NCI-H510A (cell line): ENCODE measurements at regions not wholly inside any gene's neighbourhood (a gene's known extent, or its start where the extent isn't known, plus 50 kb on each side); places are given as distances from the start of the nearest gene placed in this dataset.
"Not testable (repeated sequence)": the region's sequence is repeated elsewhere in the genome, so short reads cannot be mapped to it uniquely, and the experiment has no call there.

Experiments used
- DNase-seq: peaks from one replicate; lab custom pipeline; 2025; lab: John Stamatoyannopoulos, UW

DNA sequence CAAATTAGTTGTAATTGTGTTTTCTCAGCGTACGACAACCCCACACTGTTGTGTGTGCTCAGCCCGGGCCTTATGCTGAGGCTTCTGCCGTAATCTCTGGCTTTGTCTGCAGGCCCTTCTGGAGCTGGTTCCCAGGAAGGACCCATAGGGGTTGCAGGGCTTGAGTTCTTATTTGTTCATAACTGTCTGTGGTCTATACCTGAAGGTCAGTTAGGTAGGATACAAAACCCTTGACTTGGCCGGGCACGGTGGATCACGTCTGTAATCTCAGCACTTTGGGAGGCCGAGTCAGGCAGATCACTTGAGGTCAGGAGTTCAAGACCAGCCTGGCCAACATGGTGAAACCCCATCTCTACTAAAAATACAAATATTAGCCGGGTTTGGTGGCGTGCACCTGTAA, 1010.2 kb downstream of the BRD1 start:
- DNase-seq: not testable (repeated sequence)

GRCh38 chr22:48811885-48812284, 1015.8 kb downstream of the BRD1 start:
- DNase-seq: peak; percentile 42

GRCh38 chr22:48808038-48808960, 1019.4 kb downstream of the BRD1 start:
- DNase-seq: no peak

GRCh38 chr22:48807155-48807554, 1020.5 kb downstream of the BRD1 start:
- DNase-seq: no peak

DNA sequence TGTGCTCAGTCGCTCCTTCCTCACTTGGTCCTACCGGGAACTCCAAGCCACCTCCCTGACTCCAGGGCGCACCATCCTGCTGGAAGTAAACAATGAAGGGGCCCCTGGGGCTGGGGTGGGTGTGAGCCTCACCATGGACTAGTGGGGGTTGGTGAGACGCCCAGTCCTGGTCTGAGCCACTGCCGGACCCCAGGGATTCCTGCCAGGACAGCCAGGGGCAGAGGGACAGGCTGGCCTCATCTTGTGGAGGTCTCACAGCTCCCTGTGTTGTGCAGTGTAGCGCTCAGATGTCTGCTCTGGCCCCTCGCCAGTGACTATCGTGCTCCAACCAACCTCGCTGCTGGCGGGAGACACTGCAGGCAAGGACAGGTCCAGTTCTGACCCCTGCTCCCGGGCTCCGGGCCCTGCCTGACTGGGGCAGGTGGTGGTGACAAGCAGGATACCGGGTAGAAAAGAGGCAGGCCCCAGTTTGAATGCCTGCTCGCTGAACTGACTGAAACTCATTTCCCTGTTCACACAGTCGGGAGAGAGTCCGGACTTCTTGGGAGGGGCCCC, 1021.4 kb downstream of the BRD1 start:
- no peak for DNase-seq

DNA sequence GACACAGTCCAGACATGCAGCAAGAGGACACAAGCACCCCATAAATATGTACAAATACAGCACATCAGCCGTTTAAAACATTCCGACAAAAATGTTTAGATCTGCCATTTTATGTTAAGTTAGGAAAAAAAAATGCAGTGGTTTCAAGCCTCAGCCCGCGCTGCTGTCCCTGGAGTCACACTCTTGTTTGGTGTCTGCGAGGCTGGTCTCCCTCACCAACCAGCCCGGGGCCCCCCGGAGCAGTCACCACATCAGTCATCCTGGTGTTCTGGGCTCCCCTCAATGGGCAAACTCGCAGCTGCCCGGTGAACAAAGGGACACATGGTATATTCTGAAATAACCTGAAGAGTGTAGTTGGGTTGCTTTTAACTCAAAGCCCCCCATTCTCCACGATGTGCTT, 1022.2 kb downstream of the BRD1 start:
- no peak for DNase-seq

GRCh38 chr22:48804811-48805301, 1022.8 kb downstream of the BRD1 start:
- no peak for DNase-seq

- DNase-seq: no peak
These were observed 1023.5 kb downstream of the BRD1 start for GRCh38 chr22:48803948-48804810.

DNA sequence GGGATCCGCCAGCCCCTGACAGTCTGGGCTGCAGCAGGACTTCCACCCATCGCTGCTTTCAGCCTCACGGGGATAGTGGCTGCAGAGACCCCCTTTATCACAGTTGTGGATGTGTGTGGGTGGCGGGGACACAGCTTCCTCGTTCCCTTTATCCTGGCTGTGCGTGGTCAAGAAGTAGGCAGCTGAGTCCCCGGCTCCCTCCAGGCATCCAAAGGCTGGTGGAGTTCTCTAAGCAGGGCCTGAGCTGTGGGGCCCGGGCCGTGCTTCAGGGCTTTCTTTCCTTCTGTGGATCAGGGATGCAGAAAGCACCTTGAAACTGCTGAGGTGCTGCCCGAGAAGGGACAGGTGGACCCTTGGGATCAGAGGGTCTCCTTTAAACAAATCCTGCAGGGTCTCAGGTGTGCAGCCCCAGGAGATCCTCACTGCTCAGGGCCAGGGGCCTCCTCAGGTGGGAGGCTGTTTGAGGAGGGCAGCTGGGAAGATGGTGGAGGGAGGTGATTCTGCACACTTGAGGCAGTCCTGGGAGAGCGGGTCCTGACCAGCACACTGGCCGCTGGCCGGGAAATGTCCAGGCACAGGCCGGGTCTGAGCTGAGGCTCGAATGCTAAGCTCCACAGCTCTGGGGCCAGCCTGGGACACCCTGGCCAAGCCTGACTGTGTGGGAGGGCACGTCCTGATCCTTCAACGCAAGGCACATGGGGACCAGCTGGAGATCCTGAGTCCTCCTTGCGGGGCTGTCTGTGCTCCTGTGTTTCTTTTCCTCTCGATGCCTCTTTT, 1024.3 kb downstream of the BRD1 start:
- no peak for DNase-seq

DNA sequence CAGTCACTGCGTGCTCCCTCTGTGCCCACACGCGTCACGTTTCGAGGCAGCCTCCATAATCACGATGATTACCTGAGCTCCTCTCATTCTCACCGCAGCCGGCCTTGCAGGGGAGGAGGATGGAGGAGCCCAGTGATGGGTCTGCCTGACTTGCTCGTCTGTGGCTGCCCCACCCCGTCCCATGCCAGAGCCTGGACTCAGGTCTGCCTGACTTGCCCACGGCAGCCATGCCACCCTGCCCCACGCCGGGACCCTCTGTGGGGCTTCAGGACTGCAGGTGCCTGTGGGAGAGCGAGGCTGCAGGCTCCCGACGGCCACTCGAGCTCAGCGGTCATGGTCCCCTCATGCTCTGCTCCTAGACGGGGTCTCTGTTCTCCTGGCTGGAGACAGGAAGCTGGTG, 1025.1 kb downstream of the BRD1 start:
- DNase-seq: no peak

- DNase-seq: no peak
These were observed 1026.6 kb downstream of the BRD1 start for GRCh38 chr22:48800886-48801607.

DNA sequence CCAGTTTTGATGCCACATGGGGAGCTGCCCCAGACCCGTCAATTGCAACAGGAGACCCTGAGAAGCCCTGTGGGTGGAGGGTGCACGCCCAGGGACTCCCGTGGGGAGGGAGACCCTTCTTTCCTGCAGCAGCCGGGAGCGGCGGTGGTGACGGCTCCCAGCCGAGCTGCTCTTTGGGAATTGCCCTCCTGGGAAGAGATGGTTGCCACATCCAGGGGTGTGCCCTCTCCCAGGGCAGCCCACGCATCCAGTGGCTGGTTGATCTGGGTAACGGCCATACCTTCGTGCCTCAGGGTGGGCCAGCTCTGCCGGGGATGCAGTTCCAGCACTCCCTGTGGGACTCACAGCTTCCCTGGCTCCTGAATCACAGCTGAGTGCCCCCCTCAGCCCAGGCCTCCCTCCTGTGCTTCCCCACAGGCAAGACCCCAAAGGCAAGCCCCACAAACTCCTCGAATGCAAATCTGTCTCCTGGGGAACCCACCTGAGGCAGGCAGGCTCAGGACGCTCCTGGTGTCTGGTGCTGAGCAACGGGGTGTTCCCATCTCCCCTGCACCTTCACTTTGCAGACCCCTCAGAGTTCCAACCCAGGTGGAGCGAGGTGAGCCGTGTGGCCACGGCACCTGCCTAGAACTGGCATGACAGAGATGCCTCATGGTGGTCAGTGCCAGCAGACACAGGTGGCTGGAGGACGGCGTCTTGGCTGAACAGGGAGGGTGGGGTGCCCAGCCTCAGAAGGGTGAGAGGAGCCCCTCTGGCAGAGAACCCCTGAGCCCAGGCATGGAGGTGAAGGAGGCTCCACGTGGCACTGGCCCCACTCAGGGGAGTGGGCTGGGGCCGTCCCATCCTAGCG, 1027.4 kb downstream of the BRD1 start:
- DNase-seq: no peak

GRCh38 chr22:48799227-48799970, 1028.3 kb downstream of the BRD1 start:
- DNase-seq: no peak

GRCh38 chr22:48798281-48799226, 1029.1 kb downstream of the BRD1 start:
- DNase-seq: no peak

- no peak for DNase-seq
These were observed 1029.9 kb downstream of the BRD1 start for GRCh38 chr22:48797731-48798130.

- no peak for DNase-seq
These were observed 1031.2 kb downstream of the BRD1 start for GRCh38 chr22:48796310-48797015.

DNA sequence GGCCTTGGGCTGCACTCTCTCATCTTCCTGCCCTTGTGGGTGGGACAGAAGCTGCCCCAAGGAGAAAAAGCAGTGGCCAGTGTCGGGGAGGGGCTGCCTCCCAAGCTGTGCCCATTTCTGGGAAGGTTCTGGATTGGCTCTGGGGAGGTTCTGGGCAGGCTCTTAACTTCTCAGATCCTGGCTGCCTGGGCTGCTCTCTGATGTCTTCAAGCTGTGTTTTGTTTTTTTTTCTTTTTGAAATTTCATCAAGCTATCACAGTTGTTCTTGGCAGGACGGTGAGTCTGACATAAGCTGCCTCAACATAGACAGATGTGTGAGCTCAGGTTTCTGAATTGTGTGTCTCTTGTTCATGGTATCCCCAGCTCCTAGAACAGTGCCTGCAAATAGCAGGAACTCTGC, 1032.0 kb downstream of the BRD1 start:
- DNase-seq: no peak

DNA sequence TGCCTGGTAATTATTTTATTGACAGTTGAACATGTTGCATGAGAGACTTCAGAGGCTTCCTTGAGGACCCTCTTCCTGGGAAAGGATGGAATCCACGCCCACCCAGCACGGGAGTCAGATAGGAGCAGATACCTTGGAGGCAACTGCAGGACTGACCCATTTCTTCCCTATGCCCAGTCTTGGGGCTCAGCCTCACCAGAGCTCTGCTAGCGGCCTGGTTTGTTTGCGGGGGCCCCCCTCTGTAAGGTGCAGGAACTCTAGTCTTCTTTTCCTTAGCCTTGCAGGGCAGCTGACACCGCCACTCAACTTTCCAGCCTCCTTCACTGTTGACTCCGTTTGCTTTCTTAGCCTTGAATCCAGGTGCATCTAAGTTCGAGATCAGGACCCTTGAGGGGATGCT, 1032.8 kb downstream of the BRD1 start:
- no peak for DNase-seq
